H1 (cell line): ENCODE measurements at regions not wholly inside any gene's neighbourhood (a gene's known extent, or its start where the extent isn't known, plus 50 kb on each side); places are given as distances from the start of the nearest gene placed in this dataset.

ENCODE experiments used
- CTCF ChIA-PET: fragments of 300-600 bp; sonication (Branson Sonifier 250); formaldehyde crosslinking; loops from one replicate; lab custom pipeline; 2021; ENCODE audit not compliant: partially characterized antibody; lab: Charles Lee
- POLR2A ChIA-PET: fragments of 300-600 bp; sonication (Branson Sonifier 250); formaldehyde crosslinking; loops from one replicate; lab custom pipeline; 2021; ENCODE audit warnings: inconsistent platforms; ENCODE audit not compliant: partially characterized antibody; lab: Charles Lee
- DNase-seq, 2 experiments: peaks; one replicate each; pipeline versions ENCODE4 v3.0.0 to v3.0.0-alpha.2; 2010 to 2022; ENCODE audit warnings: low spot score in 2 of 2, low read depth in 1 of 2, mixed read lengths in 1 of 2
- FAIRE-seq: peaks from 2 replicates; lab custom pipeline; 2011; peaks lifted over from hg19 to GRCh38; lab: Jason Lieb, UNC
- H2AFZ ChIP-seq: 2 replicates; pipeline ENCODE4 v1.8.1; 2012; ENCODE audit warnings: low read length, inconsistent platforms
- H2AK5ac ChIP-seq: 2 replicates; pipeline ENCODE4 v1.6.1; 2013; ENCODE audit warnings: low read depth, low read length
- H2BK120ac ChIP-seq: replicated peaks from 2 replicates; pipeline ENCODE3; 2013; ENCODE audit warnings: low read depth, low read length, inconsistent platforms
- H2BK12ac ChIP-seq: 2 replicates; pipeline ENCODE4 v1.6.1; 2013; ENCODE audit warnings: low read depth, low read length
- H2BK15ac ChIP-seq: 2 replicates; pipeline ENCODE4 v1.6.1; 2013; ENCODE audit warnings: low read length
- H2BK20ac ChIP-seq: 2 replicates; pipeline ENCODE4 v1.6.1; 2013; ENCODE audit warnings: low read length
- H2BK5ac ChIP-seq: 2 replicates; pipeline ENCODE4 v1.6.1; 2013; ENCODE audit warnings: low read depth, low read length
- H3K14ac ChIP-seq: 2 replicates; pipeline ENCODE4 v1.6.1; 2013; ENCODE audit warnings: inconsistent platforms; ENCODE audit not compliant: insufficient read length
- H3K18ac ChIP-seq: 2 replicates; pipeline ENCODE4 v1.6.1; 2013; ENCODE audit warnings: low read length; ENCODE audit errors: extremely low read depth
- H3K23ac ChIP-seq: 2 replicates; pipeline ENCODE4 v1.6.1; 2013; ENCODE audit warnings: inconsistent platforms; ENCODE audit not compliant: insufficient read length
- H3K23me2 ChIP-seq: 2 replicates; pipeline ENCODE4 v1.6.1; 2013; ENCODE audit warnings: low read depth, low read length
- H3K27ac ChIP-seq: 2 replicates; pipeline ENCODE4 v1.6.1; 2011; ENCODE audit warnings: low read depth, low read length, inconsistent platforms
- H3K27me3 ChIP-seq, 4 experiments: replicated peaks in 1 of 4; 1 replicate in 1 of 4; 2 replicates in 3 of 4; pipeline versions ENCODE4 v1.6.1 to v1.8.1; 2011 to 2013; ENCODE audit warnings: low read length in 3 of 4, mild to moderate bottlenecking in 3 of 4, inconsistent platforms in 2 of 4, mixed read lengths in 2 of 4, moderate library complexity in 1 of 4; ENCODE audit not compliant: control insufficient read depth in 3 of 4, insufficient read depth in 3 of 4; ENCODE audit errors: extremely low read depth in 1 of 4
- H3K36me3 ChIP-seq, 4 experiments: 2 replicates each; pipeline versions ENCODE4 v1.6.1 to v1.8.1; 2011 to 2013; ENCODE audit warnings: mild to moderate bottlenecking in 4 of 4, low read length in 3 of 4, moderate library complexity in 2 of 4, control low read depth in 1 of 4, inconsistent platforms in 1 of 4; ENCODE audit not compliant: insufficient read depth in 4 of 4, control insufficient read depth in 2 of 4
- H3K4ac ChIP-seq: replicated peaks from 2 replicates; pipeline ENCODE3; 2013; ENCODE audit warnings: low read length, low read depth, mixed read lengths, inconsistent platforms; ENCODE audit not compliant: insufficient read length
- H3K4me1 ChIP-seq, 4 experiments: replicated peaks in 1 of 4; 1 replicate in 1 of 4; 2 replicates in 3 of 4; pipeline versions ENCODE4 v1.6.1 to v1.8.1; 2011 to 2013; ENCODE audit warnings: low read length in 3 of 4, inconsistent platforms in 2 of 4, mixed read lengths in 1 of 4; ENCODE audit not compliant: insufficient read depth in 4 of 4, control insufficient read depth in 3 of 4
- H3K4me2 ChIP-seq, 2 experiments: 2 replicates each; pipeline versions ENCODE4 v1.6.1 to v1.8.1; 2011 to 2013; ENCODE audit warnings: low read depth in 2 of 2, low read length in 2 of 2, control low read depth in 1 of 2, inconsistent platforms in 1 of 2, mild to moderate bottlenecking in 1 of 2; ENCODE audit not compliant: insufficient read depth in 1 of 2
- H3K4me3 ChIP-seq, 4 experiments: fragments of 200-600, 300-600 bp in 1 of 4; sonication (generic), shearing (Covaris generic), sonication (Bioruptor Twin) in 1 of 4; 2 replicates each; pipeline versions ENCODE4 v1.5.1 to v1.8.1; 2011 to 2016; ENCODE audit warnings: low read length in 4 of 4, low read depth in 3 of 4, control low read depth in 2 of 4, inconsistent platforms in 2 of 4, mild to moderate bottlenecking in 2 of 4, mixed read lengths in 1 of 4, moderate library complexity in 1 of 4; ENCODE audit not compliant: insufficient read depth in 2 of 4; ENCODE audit errors: extremely low read depth in 1 of 4
- H3K56ac ChIP-seq: replicated peaks from 2 replicates; pipeline ENCODE3; 2013; ENCODE audit warnings: low read depth, mild to moderate bottlenecking, mixed read lengths, low read length, inconsistent platforms; ENCODE audit not compliant: insufficient read length
- H3K79me1 ChIP-seq: 2 replicates; pipeline ENCODE4 v1.6.1; 2013; ENCODE audit warnings: low read depth, low read length, control low read depth
- H3K79me2 ChIP-seq, 2 experiments: 2 replicates each; pipeline versions ENCODE4 v1.6.1 to v1.8.1; 2012 to 2013; ENCODE audit warnings: low read length in 2 of 2, mild to moderate bottlenecking in 2 of 2, inconsistent platforms in 1 of 2; ENCODE audit not compliant: insufficient read depth in 2 of 2, control insufficient read depth in 1 of 2
- H3K9ac ChIP-seq, 4 experiments: replicated peaks in 1 of 4; 1 replicate in 1 of 4; 2 replicates in 3 of 4; pipeline versions ENCODE4 v1.6.1 to v1.8.1; 2011 to 2013; ENCODE audit warnings: low read depth in 3 of 4, low read length in 3 of 4, control low read depth in 2 of 4, mild to moderate bottlenecking in 2 of 4, moderate library complexity in 2 of 4, inconsistent platforms in 1 of 4; ENCODE audit errors: extremely low read depth in 1 of 4
- H3K9me3 ChIP-seq, 2 experiments: 2 replicates each; pipeline versions ENCODE4 v1.6.1 to v1.8.1; 2012 to 2013; ENCODE audit warnings: mild to moderate bottlenecking in 2 of 2, moderate library complexity in 2 of 2, control low read depth in 1 of 2, inconsistent platforms in 1 of 2, low read depth in 1 of 2, low read length in 1 of 2, mixed read lengths in 1 of 2; ENCODE audit not compliant: insufficient read depth in 2 of 2
- H4K20me1 ChIP-seq, 2 experiments: replicated peaks in 1 of 2; 2 replicates each; pipeline versions ENCODE3 to v1.8.1; 2011 to 2013; ENCODE audit warnings: inconsistent platforms in 2 of 2, low read length in 2 of 2, mild to moderate bottlenecking in 1 of 2; ENCODE audit not compliant: insufficient read depth in 2 of 2, control insufficient read depth in 1 of 2
- H4K5ac ChIP-seq: 2 replicates; pipeline ENCODE4 v1.6.1; 2013; ENCODE audit warnings: low read length, low read depth, mixed read lengths, inconsistent platforms; ENCODE audit not compliant: insufficient read length
- H4K8ac ChIP-seq: 2 replicates; pipeline ENCODE4 v1.8.0; 2013; ENCODE audit warnings: mild to moderate bottlenecking, moderate library complexity, low read length, inconsistent platforms; ENCODE audit not compliant: insufficient read depth; ENCODE audit errors: extremely low read depth
- H4K91ac ChIP-seq: replicated peaks from 2 replicates; pipeline ENCODE3; 2013; ENCODE audit warnings: low read length, mixed read lengths, inconsistent platforms; ENCODE audit not compliant: insufficient read length
- CBX8 ChIP-seq: fragments of 300-800, 300-1000 bp; sonication (generic); IDR thresholded peaks from 2 replicates; pipeline ENCODE4 v1.7.1; 2016; ENCODE audit warnings: low read depth, low read length, borderline replicate concordance
- CTBP2 ChIP-seq: IDR thresholded peaks from 2 replicates; pipeline ENCODE4 v1.7.0; 2011; ENCODE audit warnings: borderline replicate concordance, mild to moderate bottlenecking, moderate library complexity, mixed read lengths, low read length; ENCODE audit not compliant: insufficient read depth, insufficient read length
- EGR1 ChIP-seq: IDR thresholded peaks from 2 replicates; pipeline ENCODE4 v1.6.1; 2011; ENCODE audit warnings: low read depth, low read length, borderline replicate concordance
- EZH2 ChIP-seq: fragments of 200-600 bp; sonication (generic); IDR thresholded peaks from 2 replicates; pipeline ENCODE4 v1.7.1; 2012; ENCODE audit warnings: low read depth, mild to moderate bottlenecking, moderate library complexity, low read length, inconsistent platforms; ENCODE audit not compliant: severe bottlenecking
- MAFK ChIP-seq: IDR thresholded peaks from 2 replicates; pipeline ENCODE4 v1.6.1; 2012; ENCODE audit warnings: low read depth, mild to moderate bottlenecking, improper control_type of control experiment, low read length
- POLR2A ChIP-seq, 2 experiments: IDR thresholded peaks; 1 replicate in 1 of 2; 2 replicates in 1 of 2; pipeline ENCODE4 v1.6.1; 2011; ENCODE audit warnings: low read depth in 2 of 2, low read length in 2 of 2, mild to moderate bottlenecking in 2 of 2; ENCODE audit errors: control extremely low read depth in 1 of 2
- RAD21 ChIP-seq, 2 experiments: IDR thresholded peaks in 1 of 2; conservative IDR thresholded peaks in 1 of 2; 2 replicates each; pipeline ENCODE4 v1.6.1; 2011; ENCODE audit warnings: low read depth in 2 of 2, low read length in 2 of 2, improper control_type of control experiment in 1 of 2, inconsistent platforms in 1 of 2, mild to moderate bottlenecking in 1 of 2, moderate library complexity in 1 of 2
- RBBP5 ChIP-seq: IDR thresholded peaks from 2 replicates; pipeline ENCODE4 v1.7.1; 2012; ENCODE audit warnings: low read depth, mild to moderate bottlenecking, inconsistent platforms, low read length, moderate library complexity, borderline replicate concordance
- SRF ChIP-seq: IDR thresholded peaks from 2 replicates; pipeline ENCODE4 v1.6.1; 2011; ENCODE audit warnings: mild to moderate bottlenecking, low read depth, low read length, moderate library complexity
- SUZ12 ChIP-seq: fragments of 200-600 bp; sonication (generic); IDR thresholded peaks from 2 replicates; pipeline ENCODE4 v1.6.1; 2012; ENCODE audit warnings: mild to moderate bottlenecking, inconsistent platforms, low read length, moderate library complexity, mixed read lengths
- TEAD4 ChIP-seq: IDR thresholded peaks from 2 replicates; pipeline ENCODE4 v1.6.1; 2012; ENCODE audit warnings: low read depth, low read length, inconsistent platforms, mixed read lengths
- YY1 ChIP-seq: IDR thresholded peaks from 2 replicates; pipeline ENCODE4 v1.6.1; 2011; ENCODE audit warnings: low read depth, mild to moderate bottlenecking, low read length
- WGBS, 2 experiments: shearing (Covaris generic) in 1 of 2; methylation state at CpG; one replicate each; pipeline versions ENCODE4 v1.1.6 to v1.1.7; 2013 to 2015; ENCODE audit warnings: low lambda C conversion rate in 2 of 2, mixed read lengths in 2 of 2, inconsistent platforms in 1 of 2, low coverage in 1 of 2, missing lambda C conversion rate in 1 of 2; ENCODE audit not compliant: insufficient replicate concordance in 2 of 2, insufficient coverage in 1 of 2, insufficient read length in 1 of 2; ENCODE audit errors: extremely low coverage in 1 of 2, missing lambda C conversion rate in 1 of 2; 5-methylcytosine and 5-hydroxymethylcytosine counted together

- Histone ChIP-seq H3K36me3 (no peaks in the 10 kb centered on the region), H3K27ac (no peak overlapping the region), H2AFZ (no peak overlapping the region), H3K56ac (no peak overlapping the region), H2BK20ac (no peak overlapping the region), H4K5ac (no peak overlapping the region), H3K27me3 (no peaks in the 10 kb centered on the region), H3K9me3 (no peaks in the 10 kb centered on the region), H2BK12ac (no peak overlapping the region), H4K91ac (no peak overlapping the region), H3K14ac (no peak overlapping the region), H2AK5ac (no peak overlapping the region), H3K79me2 (no peaks in the 10 kb centered on the region), H3K4me3 (no peak overlapping the region), H3K4ac (no peak overlapping the region), H2BK120ac (no peak overlapping the region), H3K23ac (no peak overlapping the region), H4K20me1 (no peaks in the 10 kb centered on the region), H2BK15ac (no peak overlapping the region), H3K4me2 (no peak overlapping the region), H3K23me2 (no peaks in the 10 kb centered on the region), H3K18ac (no peak overlapping the region), H4K8ac (no peak overlapping the region), H3K9ac (no peak overlapping the region), H2BK5ac (no peak overlapping the region), H3K4me1 (no peaks in the 10 kb centered on the region), H3K79me1 (no peaks in the 10 kb centered on the region)
- 67% methylated on average over 1 of the region's 1 CpG; no CpG with 5 or more reads in 1 of the 2 experiments for WGBS, 2 experiments
- ChIA-PET CTCF (interaction anchor here (1.0 kb wide), 1 partner anchor 17 kb away, joined by 3 read pairs; no protein-coding TSS in a partner anchor), POLR2A (no interaction called here)
- DNase-seq (no peak), FAIRE-seq (no peak)
- TF ChIP-seq SUZ12 (no peak), EGR1 (no peak), POLR2A (IDR thresholded peaks at IDR 0.05; ENCODE audit: control extremely low read depth in 1 of 2, low read depth in 2 of 2, low read length in 2 of 2) (no peak), SRF (no peak), MAFK (no peak), TEAD4 (no peak), RAD21 (IDR thresholded peaks at IDR 0.05 in 1 of 2, conservative IDR thresholded peaks at IDR 0.05 in 1 of 2; ENCODE audit: low read depth in 2 of 2, low read length in 2 of 2) (no peak), YY1 (no peak), RBBP5 (no peak), CBX8 (no peak), EZH2 (no peak), CTBP2 (no peak)
These were observed 304.5 kb downstream of the GRIN2B start for GRCh38 chr12:13676880-13677279.
